ENCODE measurements at regions not wholly inside any gene's neighbourhood (a gene's known extent, or its start where the extent isn't known, plus 50 kb on each side); places are given as distances from the start of the nearest gene placed in this dataset.

- H3K4me1 ChIP-seq: no peaks in the 10 kb centered on the region
- H3K4me3 ChIP-seq: no peak overlapping the region
- WGBS, 2 donors (ENCODE audit: low coverage in 1 of 2): 100% methylated on average over 1 of the region's 2 CpGs; no CpG with 5 or more reads in 1 of the 2 donors
- no peak for ATAC-seq
- no peak overlapping the region for H3K27ac ChIP-seq
- H3K27me3 ChIP-seq: no peaks in the 10 kb centered on the region
- TF ChIP-seq POLR2AphosphoS5 (IDR thresholded peaks at IDR 0.05): no peak
- no peak for TF ChIP-seq POLR2A (IDR thresholded peaks at IDR 0.05)
- TF ChIP-seq EP300 (IDR thresholded peaks at IDR 0.05): no peak
- TF ChIP-seq CTCF (IDR thresholded peaks at IDR 0.05): no peak
- H3K9me3 ChIP-seq: no peaks in the 10 kb centered on the region
- H3K36me3 ChIP-seq: no peaks in the 10 kb centered on the region
Measured at GRCh38 chr2:47675196-47675825, 104.5 kb upstream of the KCNK12 start.

- ATAC-seq: no peak
- no peaks in the 10 kb centered on the region for H3K27me3 ChIP-seq
- no peak overlapping the region for H3K4me3 ChIP-seq
- H3K4me1 ChIP-seq: no peaks in the 10 kb centered on the region
- no peaks in the 10 kb centered on the region for H3K9me3 ChIP-seq
- H3K36me3 ChIP-seq: no peaks in the 10 kb centered on the region
- no peak overlapping the region for H3K27ac ChIP-seq
- TF ChIP-seq POLR2AphosphoS5 (IDR thresholded peaks at IDR 0.05) (no peak), POLR2A (IDR thresholded peaks at IDR 0.05) (no peak), CTCF (IDR thresholded peaks at IDR 0.05) (no peak), EP300 (IDR thresholded peaks at IDR 0.05) (no peak)
Measured at GRCh38 chr2:47666332-47666731, 95.5 kb upstream of the KCNK12 start.

GRCh38 chr2:47664817-47665216 lies 94.0 kb upstream of the KCNK12 start:
- TF ChIP-seq POLR2A (IDR thresholded peaks at IDR 0.05) (no peak), EP300 (IDR thresholded peaks at IDR 0.05) (no peak), CTCF (IDR thresholded peaks at IDR 0.05) (no peak), POLR2AphosphoS5 (IDR thresholded peaks at IDR 0.05) (no peak)
- Histone ChIP-seq H3K4me3 (no peak overlapping the region), H3K4me1 (no peaks in the 10 kb centered on the region), H3K27ac (no peak overlapping the region), H3K36me3 (no peaks in the 10 kb centered on the region), H3K27me3 (no peaks in the 10 kb centered on the region), H3K9me3 (no peaks in the 10 kb centered on the region)
- ATAC-seq: no peak
- WGBS, 2 donors (ENCODE audit: low coverage in 1 of 2): 78 to 79% methylated on average over 6 to 7 of the region's 7 CpGs

- no peak overlapping the region for H3K27ac ChIP-seq
- no peaks in the 10 kb centered on the region for H3K36me3 ChIP-seq
- H3K4me3 ChIP-seq: no peak overlapping the region
- TF ChIP-seq POLR2A (IDR thresholded peaks at IDR 0.05) (no peak), POLR2AphosphoS5 (IDR thresholded peaks at IDR 0.05) (no peak), EP300 (IDR thresholded peaks at IDR 0.05) (no peak), CTCF (IDR thresholded peaks at IDR 0.05) (no peak)
- no peaks in the 10 kb centered on the region for H3K4me1 ChIP-seq
- ATAC-seq: no peak
- no peaks in the 10 kb centered on the region for H3K9me3 ChIP-seq
- no peaks in the 10 kb centered on the region for H3K27me3 ChIP-seq
- 38 to 53% methylated on average over 1 of the region's 1 CpG for WGBS, 2 donors (ENCODE audit: low coverage in 1 of 2)
Measured at GRCh38 chr2:47662552-47662951, 91.8 kb upstream of the KCNK12 start.

GRCh38 chr2:47661310-47661709 lies 90.5 kb upstream of the KCNK12 start:
- no peaks in the 10 kb centered on the region for H3K27me3 ChIP-seq
- H3K4me3 ChIP-seq: no peak overlapping the region
- H3K9me3 ChIP-seq: no peaks in the 10 kb centered on the region
- ATAC-seq: no peak
- H3K4me1 ChIP-seq: no peaks in the 10 kb centered on the region
- H3K27ac ChIP-seq: no peak overlapping the region
- TF ChIP-seq EP300 (IDR thresholded peaks at IDR 0.05) (no peak), POLR2A (IDR thresholded peaks at IDR 0.05) (no peak), POLR2AphosphoS5 (IDR thresholded peaks at IDR 0.05) (no peak), CTCF (IDR thresholded peaks at IDR 0.05) (no peak)
- no peaks in the 10 kb centered on the region for H3K36me3 ChIP-seq
- 91 to 96% methylated on average over 3 to 6 of the region's 6 CpGs for WGBS, 2 donors (ENCODE audit: low coverage in 1 of 2)
